ENCODE measurements at regions not wholly inside any gene's neighbourhood (a gene's known extent, or its start where the extent isn't known, plus 50 kb on each side); places are given as distances from the start of the nearest gene placed in this dataset.
"Not testable (repeated sequence)": the region's sequence is repeated elsewhere in the genome, so short reads cannot be mapped to it uniquely, and the experiment has no call there.

- TF ChIP-seq, protein P1, sequence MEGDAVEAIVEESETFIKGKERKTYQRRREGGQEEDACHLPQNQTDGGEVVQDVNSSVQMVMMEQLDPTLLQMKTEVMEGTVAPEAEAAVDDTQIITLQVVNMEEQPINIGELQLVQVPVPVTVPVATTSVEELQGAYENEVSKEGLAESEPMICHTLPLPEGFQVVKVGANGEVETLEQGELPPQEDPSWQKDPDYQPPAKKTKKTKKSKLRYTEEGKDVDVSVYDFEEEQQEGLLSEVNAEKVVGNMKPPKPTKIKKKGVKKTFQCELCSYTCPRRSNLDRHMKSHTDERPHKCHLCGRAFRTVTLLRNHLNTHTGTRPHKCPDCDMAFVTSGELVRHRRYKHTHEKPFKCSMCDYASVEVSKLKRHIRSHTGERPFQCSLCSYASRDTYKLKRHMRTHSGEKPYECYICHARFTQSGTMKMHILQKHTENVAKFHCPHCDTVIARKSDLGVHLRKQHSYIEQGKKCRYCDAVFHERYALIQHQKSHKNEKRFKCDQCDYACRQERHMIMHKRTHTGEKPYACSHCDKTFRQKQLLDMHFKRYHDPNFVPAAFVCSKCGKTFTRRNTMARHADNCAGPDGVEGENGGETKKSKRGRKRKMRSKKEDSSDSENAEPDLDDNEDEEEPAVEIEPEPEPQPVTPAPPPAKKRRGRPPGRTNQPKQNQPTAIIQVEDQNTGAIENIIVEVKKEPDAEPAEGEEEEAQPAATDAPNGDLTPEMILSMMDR (IDR thresholded peaks at IDR 0.05; ENCODE audit: extremely low read depth in 1 of 2, insufficient read depth in 1 of 2, low read depth in 1 of 2, low read length in 2 of 2) = not testable (repeated sequence)
- not testable (repeated sequence) for TF ChIP-seq POLR2A (IDR thresholded peaks at IDR 0.05; ENCODE audit: low read depth, low read length); EZH2 (IDR thresholded peaks at IDR 0.05; ENCODE audit: borderline replicate concordance, low read depth, low read length, severe bottlenecking)
These were observed 104.8 kb downstream of the SPATA31A6 start for GRCh38 chr9:42288002-42288864.
